ENCODE measurements at regions not wholly inside any gene's neighbourhood (a gene's known extent, or its start where the extent isn't known, plus 50 kb on each side); places are given as distances from the start of the nearest gene placed in this dataset.

DNA sequence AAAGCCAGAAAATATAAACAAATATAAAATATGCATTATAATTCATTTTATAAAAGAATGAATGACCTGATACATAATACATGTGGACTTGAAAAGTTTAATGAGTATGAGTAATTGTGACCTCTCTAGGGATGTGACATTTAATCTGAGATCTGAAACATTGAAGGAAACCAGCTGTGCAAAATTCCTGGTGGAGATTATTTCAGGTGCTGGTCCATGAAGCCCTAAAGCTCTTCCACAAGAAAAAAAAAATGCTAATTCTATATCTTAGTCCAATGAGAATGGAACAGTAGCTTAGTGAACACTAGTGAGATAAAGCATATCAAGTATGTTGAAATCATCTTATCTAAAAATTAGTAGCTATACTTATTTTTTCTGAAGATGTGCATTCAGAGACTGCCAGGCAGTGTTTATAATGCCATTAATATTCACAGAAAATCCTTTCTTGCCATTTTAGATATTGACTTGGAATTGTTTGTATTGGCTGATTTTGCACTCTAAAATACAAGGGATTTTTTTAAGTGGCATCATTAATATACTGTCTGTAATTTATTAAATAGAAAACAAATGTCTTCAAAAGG lies 1485.9 kb downstream of the PLA2G4A start:
- no peak for DNase-seq (ENCODE audit: low spot score)

DNA sequence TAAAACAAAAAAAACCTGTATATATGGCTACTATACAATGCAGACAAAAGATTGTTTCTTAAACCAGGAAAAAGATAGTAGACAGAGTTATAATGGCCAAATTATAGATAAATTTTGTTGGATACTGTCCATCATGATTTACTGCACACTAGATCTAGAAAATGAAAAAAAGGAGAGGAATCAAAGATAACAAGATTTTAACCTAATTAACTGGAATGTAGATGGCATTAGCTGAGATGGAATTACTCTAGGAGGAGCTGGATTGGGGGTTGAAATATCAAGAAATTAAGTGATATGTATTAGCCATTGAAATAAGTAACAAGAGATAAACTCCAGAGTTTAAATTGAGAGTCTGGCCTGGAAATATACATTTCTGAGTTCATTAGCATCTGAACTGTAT lies 1489.1 kb downstream of the PLA2G4A start:
- DNase-seq (ENCODE audit: low spot score), result no peak

GRCh38 chr1:188325211-188325610 lies 1496.5 kb downstream of the PLA2G4A start:
- DNase-seq (ENCODE audit: low spot score), result no peak

DNA sequence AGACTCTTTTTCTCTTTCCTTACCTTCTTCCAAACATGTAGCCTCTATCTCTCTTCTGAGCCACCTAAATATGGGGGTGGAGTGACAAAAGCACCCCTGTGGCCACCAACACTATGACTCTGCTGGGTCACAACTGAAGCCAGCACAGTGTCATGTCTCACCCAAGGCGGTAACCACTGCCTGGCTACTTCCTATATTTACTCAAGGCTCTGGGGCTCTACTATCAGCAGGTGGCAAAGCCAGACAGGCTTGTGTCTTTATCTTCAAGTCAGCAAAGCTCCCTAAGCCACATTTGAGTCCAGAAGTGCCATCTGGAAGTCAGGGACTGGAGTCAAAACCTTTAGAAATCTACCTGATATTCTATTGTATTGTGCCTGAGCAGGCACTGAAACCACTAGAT lies 1515.2 kb downstream of the PLA2G4A start:
- no peak for DNase-seq (ENCODE audit: low spot score)

DNA sequence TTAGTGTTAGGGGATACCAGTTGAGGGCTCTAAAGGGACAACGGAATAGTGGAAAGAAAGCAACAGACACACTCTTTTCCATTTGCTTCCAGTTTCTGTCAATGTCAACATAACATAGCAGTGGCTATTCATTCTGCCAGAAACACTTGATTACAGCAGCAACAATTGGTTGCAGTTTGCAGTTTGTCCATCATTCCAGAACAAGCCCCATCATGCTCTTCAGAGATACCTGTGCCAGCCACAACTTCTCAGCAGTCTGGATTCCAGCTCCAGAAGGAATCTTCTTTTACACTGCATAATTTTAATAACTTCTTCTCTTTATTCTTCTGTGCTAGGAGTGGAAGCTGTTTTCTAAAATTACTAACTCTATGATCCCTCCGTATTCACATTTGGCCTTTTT lies 1521.4 kb downstream of the PLA2G4A start:
- no peak for DNase-seq (ENCODE audit: low spot score)

GRCh38 chr1:188355082-188355481 lies 1526.3 kb downstream of the PLA2G4A start:
- no peak for DNase-seq (ENCODE audit: low spot score)

- DNase-seq (ENCODE audit: low spot score), result no peak
Measured at GRCh38 chr1:188355847-188356246, 1527.1 kb downstream of the PLA2G4A start.

- DNase-seq (ENCODE audit: low spot score), result no peak
Measured at GRCh38 chr1:188359315-188359714, 1530.6 kb downstream of the PLA2G4A start.

DNA sequence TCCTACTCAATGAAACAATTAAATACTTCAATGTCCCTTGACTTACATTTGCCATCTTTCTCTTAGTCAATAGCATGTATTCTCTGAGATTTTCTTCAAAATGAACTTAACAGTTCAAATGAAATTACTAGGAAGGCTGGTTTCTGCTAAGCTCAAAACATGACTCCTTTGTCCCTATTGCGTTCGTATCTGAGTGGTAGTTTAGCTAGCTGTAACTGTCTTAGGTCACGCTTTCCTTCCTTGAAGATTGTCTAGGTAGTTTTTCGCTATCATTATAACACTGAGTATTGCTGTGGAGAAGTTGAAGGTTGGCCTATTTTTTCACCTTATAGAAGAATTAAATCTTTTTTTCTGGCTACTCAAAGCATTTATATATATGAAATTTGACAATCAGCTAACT lies 1535.2 kb downstream of the PLA2G4A start:
- no peak for DNase-seq (ENCODE audit: low spot score)

- DNase-seq (ENCODE audit: low spot score), result no peak
Measured at GRCh38 chr1:188364927-188365449, 1536.2 kb downstream of the PLA2G4A start.

DNA sequence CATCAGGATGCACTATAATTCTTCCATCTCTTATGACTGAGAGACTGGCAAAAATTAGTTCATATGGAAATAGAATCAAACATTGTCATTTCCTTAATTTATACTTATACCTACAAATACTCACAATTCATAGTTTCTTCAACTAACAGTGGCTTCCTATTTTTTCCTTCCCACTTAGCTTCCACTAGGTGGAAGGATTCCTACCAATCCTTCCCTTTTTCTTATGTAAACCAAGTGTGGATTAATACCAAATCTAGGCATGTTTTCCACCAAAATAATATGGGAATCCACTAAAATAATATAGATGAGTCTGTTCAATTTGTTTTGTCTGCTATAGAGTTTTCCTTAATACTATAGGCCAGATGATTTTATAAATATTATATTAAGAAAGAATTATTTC lies 1537.1 kb downstream of the PLA2G4A start:
- no peak for DNase-seq (ENCODE audit: low spot score)

DNA sequence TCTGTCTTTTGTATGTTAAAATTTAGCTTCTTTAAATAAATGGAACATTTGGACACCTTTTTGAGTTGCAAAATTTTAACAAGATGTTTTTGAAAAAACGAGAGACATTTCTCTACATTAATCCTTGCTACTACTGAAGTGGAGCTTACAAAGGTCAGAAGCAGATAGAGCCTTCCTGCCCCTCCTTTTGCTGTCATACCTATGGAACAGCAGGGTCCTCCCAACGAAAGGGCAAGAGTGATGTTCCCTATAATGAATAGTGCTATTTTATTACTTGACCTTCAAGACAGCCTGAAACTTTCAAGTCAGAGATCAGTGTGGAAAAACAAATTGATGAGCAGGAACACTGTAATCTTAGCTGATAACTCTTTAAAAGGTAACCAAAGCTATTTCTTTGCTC lies 1538.9 kb downstream of the PLA2G4A start:
- DNase-seq (ENCODE audit: low spot score), result no peak

DNA sequence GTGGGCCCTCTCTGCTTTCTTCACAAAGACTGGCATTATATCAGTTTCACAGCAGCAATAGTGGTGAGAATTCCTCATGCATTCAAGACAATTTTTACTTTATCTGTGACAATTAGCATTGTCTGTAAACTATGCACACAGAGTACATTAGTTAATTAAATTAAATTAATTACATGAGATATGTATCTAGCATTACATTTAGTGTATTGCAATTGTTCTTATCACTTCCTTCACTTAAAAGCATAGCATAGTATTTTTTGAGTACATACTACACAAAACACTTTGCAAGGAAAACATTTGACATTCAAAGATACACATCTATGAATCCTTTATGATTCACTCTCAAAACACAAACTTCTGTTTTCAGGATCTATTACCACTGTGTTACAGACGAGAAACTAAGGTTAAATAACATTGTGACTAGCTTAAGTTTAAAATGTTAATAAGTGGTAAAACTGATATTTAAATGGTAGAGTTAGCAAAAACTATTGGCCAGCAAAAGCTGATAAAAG lies 1542.6 kb downstream of the PLA2G4A start:
- no peak for DNase-seq (ENCODE audit: low spot score)

- DNase-seq (ENCODE audit: low spot score), result no peak
Measured at GRCh38 chr1:188372821-188373220, 1544.1 kb downstream of the PLA2G4A start.

- DNase-seq (ENCODE audit: low spot score), result no peak
Measured at GRCh38 chr1:188382851-188383250, 1554.1 kb downstream of the PLA2G4A start.

- DNase-seq (ENCODE audit: low spot score), result no peak
Measured at GRCh38 chr1:188386161-188386560, 1557.4 kb downstream of the PLA2G4A start.

- no peak for DNase-seq (ENCODE audit: low spot score)
Measured at GRCh38 chr1:188386666-188387065, 1557.9 kb downstream of the PLA2G4A start.

GRCh38 chr1:188394677-188395076 lies 1565.9 kb downstream of the PLA2G4A start:
- no peak for DNase-seq (ENCODE audit: low spot score)

DNA sequence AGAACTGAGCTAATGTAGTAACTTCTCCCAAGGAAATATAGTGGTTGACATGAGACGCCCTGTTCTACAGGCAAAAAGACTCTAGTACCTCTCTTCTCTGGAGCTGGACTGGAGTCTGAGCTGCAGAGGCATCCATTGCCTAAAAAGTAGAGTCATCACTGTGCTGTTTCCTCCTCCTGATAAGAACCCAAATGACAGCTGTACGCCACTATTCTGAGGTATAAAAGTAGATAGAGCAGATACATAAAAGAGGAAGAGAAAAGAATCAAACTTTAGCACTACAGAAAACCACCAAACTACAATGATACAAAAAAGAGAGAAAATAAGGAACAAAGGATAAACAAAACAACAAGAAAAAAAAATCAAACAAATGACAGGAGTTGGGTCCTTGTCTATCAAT lies 1568.8 kb downstream of the PLA2G4A start:
- no peak for DNase-seq (ENCODE audit: low spot score)

- DNase-seq (ENCODE audit: low spot score), result no peak
Measured at GRCh38 chr1:188402986-188403385, 1574.2 kb downstream of the PLA2G4A start.

DNA sequence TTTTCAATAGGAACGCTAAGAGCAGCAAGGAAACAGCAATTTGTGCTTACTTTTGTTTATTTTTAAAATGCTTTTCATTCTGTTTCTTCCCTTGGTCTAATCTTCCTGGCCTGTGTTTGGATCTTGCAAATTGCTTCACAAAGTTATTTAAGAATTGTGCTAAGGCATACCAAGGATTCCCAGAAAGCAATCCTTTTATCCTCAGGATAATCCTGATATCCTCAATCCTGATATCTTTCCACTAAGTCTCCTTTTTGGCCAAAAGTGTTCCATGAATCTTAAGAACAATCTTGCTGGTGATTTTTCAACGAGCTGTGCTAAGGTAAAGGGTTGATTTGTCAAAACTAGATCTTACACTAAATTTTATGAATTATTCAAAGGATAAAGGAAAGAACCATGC lies 1577.9 kb downstream of the PLA2G4A start:
- no peak for DNase-seq (ENCODE audit: low spot score)

DNA sequence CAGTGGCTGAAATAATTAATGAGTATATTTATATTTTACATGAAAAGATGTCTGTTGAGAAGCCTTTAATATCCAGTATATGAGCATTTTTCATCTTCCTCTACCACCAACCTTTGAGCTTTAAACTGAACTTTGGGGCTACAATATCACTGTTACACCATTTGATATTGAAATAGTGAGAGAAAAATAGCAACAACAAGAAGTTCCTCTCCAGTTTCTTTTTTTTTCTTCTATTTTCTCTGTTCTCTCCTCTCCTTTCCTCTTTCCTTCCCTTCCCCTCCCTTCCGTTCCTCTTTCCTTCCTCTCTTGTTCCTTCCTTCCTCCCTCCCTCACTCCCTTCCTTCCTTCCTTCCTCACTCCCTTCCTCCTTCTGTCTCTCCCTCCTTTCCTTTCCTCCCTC lies 1591.4 kb downstream of the PLA2G4A start:
- DNase-seq (ENCODE audit: low spot score), result no peak

DNA sequence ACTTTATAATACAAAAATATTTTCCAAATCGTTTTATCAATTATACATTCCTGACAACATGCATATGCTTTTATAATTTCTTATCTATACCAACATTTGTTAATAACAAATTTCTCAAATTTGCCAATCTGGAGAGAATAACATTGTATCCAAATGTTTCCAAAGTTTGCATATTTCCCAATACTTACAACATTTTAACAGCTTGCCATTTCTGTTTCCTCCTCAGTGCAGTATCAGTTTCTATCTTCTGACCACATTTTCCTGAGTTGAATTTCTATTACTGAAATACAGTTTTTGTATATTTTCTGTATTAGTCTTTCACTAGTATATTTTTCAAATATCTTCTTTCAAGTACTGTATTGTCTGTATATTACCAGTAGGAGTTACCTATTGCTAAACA lies 1594.3 kb downstream of the PLA2G4A start:
- no peak for DNase-seq (ENCODE audit: low spot score)

GRCh38 chr1:188424176-188424575 lies 1595.4 kb downstream of the PLA2G4A start:
- no peak for DNase-seq (ENCODE audit: low spot score)

Data from AG20443 (cell line).